ENCODE measurements at regions not wholly inside any gene's neighbourhood (a gene's known extent, or its start where the extent isn't known, plus 50 kb on each side); places are given as distances from the start of the nearest gene placed in this dataset.

DNA sequence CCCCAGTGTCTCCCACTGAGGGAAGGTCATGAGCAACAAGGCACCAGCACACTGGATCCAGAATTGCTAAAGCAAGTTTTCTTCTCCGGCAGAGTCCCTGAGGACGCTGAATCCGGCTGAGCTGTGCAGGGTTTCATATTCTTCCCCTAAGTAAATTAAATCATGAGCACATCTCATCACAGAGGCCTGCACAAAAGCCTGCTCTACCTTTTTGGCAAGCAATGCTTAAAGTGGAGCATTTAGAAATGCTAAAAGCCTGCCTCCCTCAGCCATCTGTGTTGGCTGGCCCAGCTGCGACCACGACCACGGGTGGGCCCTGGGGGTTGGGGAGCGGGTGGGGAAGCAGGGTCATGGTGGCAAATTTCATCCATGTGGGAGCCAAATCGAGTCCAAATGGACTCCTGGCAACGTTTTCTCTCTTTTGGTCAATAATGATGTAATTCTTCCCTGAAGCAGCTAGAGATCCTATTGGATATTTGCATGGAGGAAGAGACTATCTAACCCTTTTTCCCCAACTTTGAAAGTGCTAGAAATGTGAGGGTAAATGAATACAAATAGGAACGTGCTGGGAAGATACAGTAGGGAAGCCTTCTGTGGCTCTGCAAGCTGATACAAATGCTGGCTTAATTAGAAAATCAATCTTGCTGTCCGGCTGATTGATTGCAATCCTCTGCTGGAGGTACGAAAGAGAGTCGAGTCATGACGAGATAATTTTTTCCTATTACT is 532.8 kb upstream of the TBL1XR1 start:
- CTCF ChIA-PET = no interaction called here
- Histone ChIP-seq H3K9me3 (ENCODE audit: control insufficient read depth, insufficient read depth, low read length) (no peaks in the 10 kb centered on the region), H3K27me3 (ENCODE audit: control insufficient read depth, insufficient read depth, low read length) (no peaks in the 10 kb centered on the region), H3K4me3 (ENCODE audit: low read depth, low read length) (no peak overlapping the region), H3K27ac (ENCODE audit: low read depth, low read length) (peak overlapping the region; percentile 41)
- POLR2A ChIA-PET = no interaction called here
- TF ChIP-seq, protein P1, sequence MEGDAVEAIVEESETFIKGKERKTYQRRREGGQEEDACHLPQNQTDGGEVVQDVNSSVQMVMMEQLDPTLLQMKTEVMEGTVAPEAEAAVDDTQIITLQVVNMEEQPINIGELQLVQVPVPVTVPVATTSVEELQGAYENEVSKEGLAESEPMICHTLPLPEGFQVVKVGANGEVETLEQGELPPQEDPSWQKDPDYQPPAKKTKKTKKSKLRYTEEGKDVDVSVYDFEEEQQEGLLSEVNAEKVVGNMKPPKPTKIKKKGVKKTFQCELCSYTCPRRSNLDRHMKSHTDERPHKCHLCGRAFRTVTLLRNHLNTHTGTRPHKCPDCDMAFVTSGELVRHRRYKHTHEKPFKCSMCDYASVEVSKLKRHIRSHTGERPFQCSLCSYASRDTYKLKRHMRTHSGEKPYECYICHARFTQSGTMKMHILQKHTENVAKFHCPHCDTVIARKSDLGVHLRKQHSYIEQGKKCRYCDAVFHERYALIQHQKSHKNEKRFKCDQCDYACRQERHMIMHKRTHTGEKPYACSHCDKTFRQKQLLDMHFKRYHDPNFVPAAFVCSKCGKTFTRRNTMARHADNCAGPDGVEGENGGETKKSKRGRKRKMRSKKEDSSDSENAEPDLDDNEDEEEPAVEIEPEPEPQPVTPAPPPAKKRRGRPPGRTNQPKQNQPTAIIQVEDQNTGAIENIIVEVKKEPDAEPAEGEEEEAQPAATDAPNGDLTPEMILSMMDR (IDR thresholded peaks at IDR 0.05; ENCODE audit: low read depth, low read length) = no peak
- no peak for DNase-seq (ENCODE audit: low read depth, low spot score)

GRCh38 chr3:177730814-177731213 is 533.5 kb upstream of the TBL1XR1 start:
- CTCF ChIA-PET = interaction anchor here (0.5 kb wide), 1 partner anchor 182 kb away, joined by 6 read pairs; no protein-coding TSS in a partner anchor
- TF ChIP-seq, protein P1 (IDR thresholded peaks at IDR 0.05; ENCODE audit: low read depth, low read length) = no peak
- H3K9me3 ChIP-seq (ENCODE audit: control insufficient read depth, insufficient read depth, low read length) = no peaks in the 10 kb centered on the region
- POLR2A ChIA-PET = interaction anchor here (0.7 kb wide), 1 partner anchor 251 kb away, joined by 3 read pairs; no protein-coding TSS in a partner anchor
- no peak overlapping the region for H3K27ac ChIP-seq (ENCODE audit: low read depth, low read length)
- no peak overlapping the region for H3K4me3 ChIP-seq (ENCODE audit: low read depth, low read length)
- no peak for DNase-seq (ENCODE audit: low read depth, low spot score)
- H3K27me3 ChIP-seq (ENCODE audit: control insufficient read depth, insufficient read depth, low read length) = no peaks in the 10 kb centered on the region

GRCh38 chr3:177731644-177732268 is 534.5 kb upstream of the TBL1XR1 start:
- Histone ChIP-seq H3K27me3 (ENCODE audit: control insufficient read depth, insufficient read depth, low read length) (no peaks in the 10 kb centered on the region), H3K4me3 (ENCODE audit: low read depth, low read length) (no peak overlapping the region), H3K27ac (ENCODE audit: low read depth, low read length) (no peak overlapping the region), H3K9me3 (ENCODE audit: control insufficient read depth, insufficient read depth, low read length) (no peaks in the 10 kb centered on the region)
- CTCF ChIA-PET = interaction anchor here (0.6 to 1.2 kb wide), 4 partner anchors 98 to 697 kb away, joined by 3 to 6 read pairs (median 4); no protein-coding TSS in a partner anchor
- DNase-seq (ENCODE audit: low read depth, low spot score) = peak; percentile 67
- POLR2A ChIA-PET = interaction anchor here (0.7 to 1.1 kb wide), 2 partner anchors 15 to 26 kb away, joined by 4 to 7 read pairs; no protein-coding TSS in a partner anchor
- TF ChIP-seq, protein P1 (IDR thresholded peaks at IDR 0.05; ENCODE audit: low read depth, low read length) = no peak

DNA sequence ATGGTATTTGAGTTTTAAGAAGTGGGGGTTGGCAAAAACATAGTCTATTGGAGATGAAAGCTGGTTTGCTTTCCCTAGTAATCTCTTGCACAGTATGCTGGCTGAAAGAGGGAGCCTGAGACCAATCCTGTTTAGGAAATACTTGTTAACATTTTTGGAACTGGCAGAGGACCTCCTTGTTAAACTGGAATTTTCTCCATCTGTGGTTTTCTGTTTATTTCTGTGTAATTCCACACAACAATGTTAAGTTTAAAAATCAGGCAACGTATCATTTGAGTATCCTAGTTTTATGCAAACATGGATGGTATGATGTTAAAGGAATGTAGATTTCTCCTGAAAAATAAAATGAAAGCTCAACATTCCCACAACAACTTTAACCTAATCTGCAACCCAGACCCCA is 536.0 kb upstream of the TBL1XR1 start:
- no peak overlapping the region for H3K27ac ChIP-seq (ENCODE audit: low read depth, low read length)
- CTCF ChIA-PET = interaction anchor here (0.8 kb wide), 1 partner anchor 49 kb away, joined by 3 read pairs; no protein-coding TSS in a partner anchor
- TF ChIP-seq, protein P1 (IDR thresholded peaks at IDR 0.05; ENCODE audit: low read depth, low read length) = no peak
- DNase-seq (ENCODE audit: low read depth, low spot score) = no peak
- H3K27me3 ChIP-seq (ENCODE audit: control insufficient read depth, insufficient read depth, low read length) = no peaks in the 10 kb centered on the region
- H3K4me3 ChIP-seq (ENCODE audit: low read depth, low read length) = no peak overlapping the region
- H3K9me3 ChIP-seq (ENCODE audit: control insufficient read depth, insufficient read depth, low read length) = no peaks in the 10 kb centered on the region
- POLR2A ChIA-PET = no interaction called here

- Histone ChIP-seq H3K27ac (ENCODE audit: low read depth, low read length) (no peak overlapping the region), H3K4me3 (ENCODE audit: low read depth, low read length) (no peak overlapping the region), H3K27me3 (ENCODE audit: control insufficient read depth, insufficient read depth, low read length) (no peaks in the 10 kb centered on the region), H3K9me3 (ENCODE audit: control insufficient read depth, insufficient read depth, low read length) (no peaks in the 10 kb centered on the region)
- TF ChIP-seq, protein P1 (IDR thresholded peaks at IDR 0.05; ENCODE audit: low read depth, low read length) = no peak
- no peak for DNase-seq (ENCODE audit: low read depth, low spot score)
- POLR2A ChIA-PET = no interaction called here
- CTCF ChIA-PET = interaction anchor here (0.8 kb wide), 1 partner anchor 48 kb away, joined by 3 read pairs; no protein-coding TSS in a partner anchor
These were observed 536.7 kb upstream of the TBL1XR1 start for GRCh38 chr3:177733936-177734335.
